GM21515 (cell line): ENCODE measurements at regions not wholly inside any gene's neighbourhood (a gene's known extent, or its start where the extent isn't known, plus 50 kb on each side); places are given as distances from the start of the nearest gene placed in this dataset.

ENCODE experiments used
- ATAC-seq: cut with Tn5 transposase; IDR thresholded peaks from one replicate; pipeline ENCODE4 v1.9.1; 2021; ENCODE audit not compliant: unreplicated experiment

GRCh38 chr16:64138621-64139020 is 983.2 kb downstream of the CDH11 start:
- no peak for ATAC-seq

- ATAC-seq, result no peak
Observed at GRCh38 chr16:64138006-64138405, 983.9 kb downstream of the CDH11 start.

- ATAC-seq, result no peak
Observed at GRCh38 chr16:64136743-64137142, 985.1 kb downstream of the CDH11 start.

DNA sequence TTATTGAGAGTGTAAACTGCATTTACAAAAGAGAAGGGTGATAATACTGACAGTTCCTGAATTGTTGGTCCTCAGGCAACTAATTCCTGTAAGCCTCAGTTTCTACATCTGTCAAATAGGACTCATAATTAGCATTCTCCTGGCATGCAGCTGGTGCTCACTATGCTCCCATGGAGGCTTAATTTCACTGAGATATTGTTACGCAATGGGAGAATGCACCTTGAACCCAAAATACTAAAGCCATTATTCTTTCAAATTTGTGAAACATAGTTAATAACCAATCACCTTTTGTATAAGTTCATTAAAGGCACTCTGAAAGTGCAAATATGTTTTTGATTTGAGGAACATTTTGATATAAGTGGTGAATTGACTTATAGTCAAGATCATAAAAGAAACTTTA is 985.5 kb downstream of the CDH11 start:
- no peak for ATAC-seq

DNA sequence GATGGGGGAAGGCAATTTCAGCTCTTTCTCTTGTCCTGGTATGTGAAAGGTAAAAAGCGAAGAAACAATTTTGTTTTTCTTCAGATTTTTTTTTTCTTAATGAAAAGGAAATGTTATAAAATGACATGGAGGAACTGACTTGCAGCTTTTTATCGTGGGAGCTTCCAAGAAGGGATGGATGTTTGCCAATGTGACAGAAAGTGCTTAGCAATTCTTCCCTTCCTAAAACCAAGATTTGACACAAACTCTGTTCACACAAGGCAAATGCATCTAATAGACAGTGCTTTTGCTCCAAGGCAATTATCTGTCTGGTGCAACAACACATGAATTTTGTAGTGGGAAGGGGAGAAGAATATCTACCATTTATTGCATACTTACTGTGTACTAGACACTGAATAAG is 988.5 kb downstream of the CDH11 start:
- no peak for ATAC-seq

DNA sequence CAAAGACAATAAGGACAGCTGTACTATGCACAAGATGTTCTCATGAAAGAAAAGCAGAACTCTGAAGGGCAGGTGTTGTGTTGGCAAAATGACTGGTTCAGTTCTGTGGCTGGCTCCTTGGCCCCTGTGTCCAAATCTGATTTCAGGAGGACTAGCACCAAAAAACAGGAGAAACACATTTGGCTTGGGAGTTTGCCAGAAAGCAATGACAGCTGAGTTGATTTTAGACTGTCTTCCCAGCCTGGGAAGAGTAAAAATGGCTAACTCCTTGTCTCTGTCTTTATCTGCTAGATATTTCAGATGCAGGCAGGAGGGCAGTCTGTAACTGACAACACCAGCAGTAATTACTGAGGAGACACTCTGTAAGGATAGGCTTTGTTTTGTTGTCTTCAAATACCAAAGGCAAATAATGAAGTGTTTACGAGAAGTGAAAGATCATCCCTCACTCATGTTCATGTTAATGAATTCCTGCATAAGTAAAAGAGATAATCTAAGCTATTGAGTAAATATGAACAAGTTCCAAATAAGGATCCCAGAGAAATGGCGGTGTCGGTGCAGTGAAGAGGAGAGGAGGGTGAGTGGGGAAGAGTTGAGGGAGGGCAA is 989.0 kb downstream of the CDH11 start:
- ATAC-seq, result no peak

GRCh38 chr16:64132190-64132589 is 989.7 kb downstream of the CDH11 start:
- no peak for ATAC-seq

GRCh38 chr16:64131423-64131822 is 990.4 kb downstream of the CDH11 start:
- ATAC-seq, result no peak

DNA sequence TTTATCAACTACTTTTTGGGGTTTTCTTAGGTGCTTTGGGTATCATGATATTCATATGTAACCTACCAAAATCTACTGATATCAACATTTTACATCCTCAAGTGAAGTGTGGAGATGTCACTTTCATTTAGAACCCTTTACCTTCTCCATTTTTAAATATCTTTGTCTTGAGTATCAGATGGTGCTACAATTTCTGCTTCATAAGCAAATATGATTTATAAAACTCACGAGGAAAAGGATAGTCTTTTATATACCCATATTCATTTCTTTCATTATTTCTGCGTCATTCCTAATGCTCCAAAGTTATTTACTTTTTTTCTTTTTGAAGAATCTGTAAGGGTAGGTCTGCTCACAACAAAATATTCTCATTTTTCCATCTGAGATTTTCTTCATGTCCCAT is 991.7 kb downstream of the CDH11 start:
- no peak for ATAC-seq

GRCh38 chr16:64122177-64122576 is 999.7 kb downstream of the CDH11 start:
- no peak for ATAC-seq

GRCh38 chr16:64121473-64121872 is 1000.4 kb downstream of the CDH11 start:
- no peak for ATAC-seq

DNA sequence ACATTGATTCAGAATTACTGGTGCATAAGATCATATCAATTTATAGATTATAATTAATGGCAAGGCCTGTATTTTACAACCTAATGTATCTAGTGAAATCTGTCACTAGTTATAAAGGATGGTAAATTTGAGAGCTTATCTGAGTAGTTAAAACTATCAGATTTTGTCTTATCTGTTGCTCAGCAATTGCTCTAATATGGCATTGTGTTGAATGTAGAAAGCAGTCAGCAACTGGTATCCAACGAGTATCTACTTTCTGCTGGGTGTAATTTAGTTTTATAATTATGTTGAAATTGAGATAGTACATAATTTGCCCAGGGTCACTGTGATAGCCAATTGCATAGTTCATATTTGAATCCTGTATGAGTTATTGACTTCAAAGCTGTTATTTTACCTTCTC is 1005.7 kb downstream of the CDH11 start:
- ATAC-seq, result no peak

DNA sequence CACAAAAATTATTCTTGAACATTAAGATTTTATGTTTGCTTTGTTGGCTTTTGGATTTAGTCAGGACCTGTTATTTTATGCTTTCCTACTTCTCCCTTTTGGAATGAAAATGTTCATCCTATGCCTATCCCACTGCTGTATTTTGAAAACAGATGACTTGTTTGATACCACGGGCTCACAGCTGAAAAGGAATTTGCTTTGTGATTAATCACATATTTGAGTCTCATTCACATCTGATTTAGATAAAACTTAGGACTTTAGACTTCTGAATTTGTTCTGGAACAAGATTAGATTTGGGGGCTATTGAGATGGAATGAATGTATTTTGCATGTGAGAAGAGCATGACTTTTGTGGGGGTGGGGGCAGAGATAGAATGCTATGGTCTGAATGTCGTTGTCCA is 1012.6 kb downstream of the CDH11 start:
- no peak for ATAC-seq

GRCh38 chr16:64102654-64103053 is 1019.2 kb downstream of the CDH11 start:
- no peak for ATAC-seq

DNA sequence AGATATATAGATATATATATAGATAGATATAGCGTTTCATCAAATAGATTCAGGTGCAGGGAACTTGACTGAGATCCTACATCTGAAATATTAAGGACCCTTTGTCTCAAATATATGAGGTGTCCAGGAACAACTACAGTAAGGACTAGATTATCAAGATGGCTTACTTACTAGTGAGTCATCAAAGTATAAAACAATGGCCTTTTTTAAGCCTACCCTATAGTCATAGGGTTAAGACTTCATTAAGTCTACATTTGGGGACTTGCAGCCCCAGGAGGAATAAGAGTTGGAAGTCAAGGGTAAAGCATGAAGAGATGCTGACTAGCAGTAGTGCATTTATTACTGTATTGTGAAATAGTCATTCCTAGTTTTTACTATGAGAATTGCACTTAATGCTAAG is 1023.4 kb downstream of the CDH11 start:
- no peak for ATAC-seq

DNA sequence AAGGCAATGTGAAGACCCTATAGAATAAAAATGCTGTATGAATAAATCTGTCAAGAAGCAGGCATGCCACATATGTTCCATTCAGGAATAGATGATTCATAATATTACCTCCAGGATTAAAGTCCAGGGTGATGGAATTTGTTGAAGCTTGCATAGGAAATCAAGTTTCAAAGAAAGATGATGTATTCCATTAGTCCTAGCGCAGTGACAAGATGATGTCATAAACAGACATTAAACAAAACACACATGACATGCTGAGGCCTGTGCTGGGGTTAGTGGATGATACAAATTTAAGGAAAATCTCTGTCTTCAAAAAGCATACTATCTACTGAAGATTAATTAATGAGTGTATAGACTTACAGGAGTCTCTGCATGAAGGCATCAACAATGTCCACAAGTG is 1025.2 kb downstream of the CDH11 start:
- ATAC-seq, result no peak

DNA sequence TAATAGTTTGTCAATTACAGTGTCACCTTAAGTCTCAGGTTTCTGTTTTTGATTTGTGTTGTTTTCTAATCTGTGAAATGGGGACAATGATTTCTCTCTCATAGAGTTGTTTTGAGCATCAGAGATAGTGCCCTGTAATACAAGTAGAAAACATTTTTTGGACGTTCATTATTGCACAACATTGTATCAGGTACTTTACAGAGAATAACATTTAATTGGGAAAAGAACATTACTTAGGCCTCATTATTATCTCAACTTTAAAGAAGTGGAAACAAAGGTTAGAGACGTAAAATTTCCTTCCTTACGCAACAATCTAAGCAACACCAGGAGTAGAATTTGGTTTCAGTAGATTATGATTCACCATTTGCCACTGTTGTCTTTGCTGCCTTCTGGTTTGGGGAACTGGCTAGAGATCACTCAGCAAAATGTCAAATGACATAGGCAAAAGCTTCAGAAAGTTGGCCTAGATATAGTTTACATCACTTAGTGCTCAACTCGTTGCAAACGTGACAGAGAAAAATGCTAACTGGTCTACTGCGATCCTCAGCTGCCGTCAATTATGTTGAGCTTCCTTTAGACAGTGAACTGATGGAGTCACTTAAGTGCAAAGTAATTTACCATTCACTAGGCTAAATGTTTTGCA is 1026.8 kb downstream of the CDH11 start:
- no peak for ATAC-seq

GRCh38 chr16:64094181-64094965 is 1027.5 kb downstream of the CDH11 start:
- no peak for ATAC-seq

GRCh38 chr16:64092271-64092670 is 1029.6 kb downstream of the CDH11 start:
- ATAC-seq, result no peak

DNA sequence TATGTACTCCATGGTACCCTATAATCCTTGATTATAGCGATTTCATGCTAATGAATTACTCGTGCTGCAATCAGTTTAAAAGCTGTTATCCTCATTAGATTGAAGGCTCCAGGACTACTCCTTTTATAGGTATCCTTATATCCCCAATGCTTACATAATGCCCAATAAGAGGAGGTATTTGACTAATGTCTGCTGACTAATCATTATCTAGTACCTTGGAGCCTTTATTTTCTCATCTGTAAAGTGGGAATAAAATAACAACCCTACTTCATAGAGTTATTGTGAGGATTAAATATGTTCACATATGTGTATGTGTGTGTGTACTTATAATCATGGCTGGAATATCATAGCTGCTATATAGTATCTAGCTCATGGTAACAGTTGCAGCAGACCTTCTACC is 1031.5 kb downstream of the CDH11 start:
- no peak for ATAC-seq

DNA sequence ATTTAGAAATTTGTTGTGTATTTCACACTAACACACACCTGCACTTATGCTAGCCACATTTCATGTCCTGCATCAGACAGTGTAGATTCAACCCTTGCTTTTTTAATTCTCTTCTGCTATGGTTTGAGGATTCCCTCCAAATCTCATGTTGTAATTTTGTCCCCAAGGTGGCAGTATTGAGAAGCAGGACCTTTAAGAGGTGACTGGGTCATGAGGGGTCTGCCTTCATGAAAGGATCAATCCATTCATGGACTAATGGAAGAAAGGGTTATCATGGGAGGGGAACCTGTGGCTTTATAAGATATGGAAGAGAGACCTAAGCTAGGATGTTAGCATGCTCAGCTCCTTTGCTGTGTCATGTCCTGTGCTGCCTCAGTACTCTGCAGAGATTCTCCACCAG is 1032.2 kb downstream of the CDH11 start:
- ATAC-seq, result no peak

GRCh38 chr16:64088838-64089237 is 1033.0 kb downstream of the CDH11 start:
- no peak for ATAC-seq
